Spleen (tissue), 11 donors: ENCODE measurements at regions not wholly inside any gene's neighbourhood (a gene's known extent, or its start where the extent isn't known, plus 50 kb on each side); places are given as distances from the start of the nearest gene placed in this dataset.

Source experiments
- DNase-seq: peaks from one replicate; pipeline ENCODE4 v3.0.0-alpha.2; 2020
- H3K27ac ChIP-seq, 8 donors: fragments of 200-600 bp; sonication (generic) in 7 of 8; 1 replicate in 4 of 8; 2 replicates in 4 of 8; pipeline versions ENCODE4 v1.5.0 to v1.8.0; 2016 to 2021; ENCODE audit warnings: inconsistent platforms in 4 of 8, mild to moderate bottlenecking in 4 of 8, moderate library complexity in 1 of 8
- H3K27me3 ChIP-seq, 7 donors: fragments of 200-600 bp; sonication (generic) in 6 of 7; replicated peaks in 1 of 7; 1 replicate in 4 of 7; 2 replicates in 3 of 7; pipeline versions ENCODE4 v1.5.0 to v1.8.0; 2016 to 2021; ENCODE audit warnings: inconsistent platforms in 3 of 7, mild to moderate bottlenecking in 1 of 7
- H3K36me3 ChIP-seq, 6 donors: fragments of 200-600 bp; sonication (generic) in 5 of 6; 1 replicate in 4 of 6; 2 replicates in 2 of 6; pipeline versions ENCODE4 v1.5.0 to v1.8.0; 2016 to 2021; ENCODE audit warnings: inconsistent platforms in 2 of 6
- H3K4me1 ChIP-seq, 6 donors: fragments of 200-600 bp; sonication (generic) in 5 of 6; 1 replicate in 3 of 6; 2 replicates in 3 of 6; pipeline versions ENCODE4 v1.5.0 to v1.8.0; 2016 to 2021; ENCODE audit warnings: inconsistent platforms in 3 of 6
- H3K4me3 ChIP-seq, 8 donors: fragments of 200-600 bp; sonication (generic) in 7 of 8; 1 replicate in 4 of 8; 2 replicates in 4 of 8; pipeline versions ENCODE4 v1.5.0 to v1.8.0; 2016 to 2021; ENCODE audit warnings: inconsistent platforms in 4 of 8, mild to moderate bottlenecking in 4 of 8, moderate library complexity in 2 of 8
- H3K9me3 ChIP-seq, 8 donors: fragments of 200-600 bp; sonication (generic) in 7 of 8; 1 replicate in 4 of 8; 2 replicates in 4 of 8; pipeline versions ENCODE4 v1.5.0 to v1.8.0; 2016 to 2021; ENCODE audit warnings: inconsistent platforms in 4 of 8
- CTCF ChIP-seq, 11 experiments: fragments of 200-600 bp in 7 of 11; fragments of 450-650 bp in 4 of 11; sonication (generic) in 4 of 11; IDR thresholded peaks in 8 of 11; conservative IDR thresholded peaks in 3 of 11; 1 replicate in 7 of 11; 2 replicates in 4 of 11; pipeline versions ENCODE4 v1.4.0 to v1.8.0; 2016 to 2021; ENCODE audit warnings: antibody characterized with exemption in 11 of 11, inconsistent platforms in 4 of 11, mild to moderate bottlenecking in 1 of 11
- POLR2A ChIP-seq, 3 donors: fragments of 450-650 bp; IDR thresholded peaks; one replicate each; pipeline ENCODE4 v1.5.1; 2017; ENCODE audit warnings: antibody characterized with exemption in 3 of 3, mild to moderate bottlenecking in 1 of 3
- POLR2AphosphoS5 ChIP-seq, 3 donors: sonication (generic); formaldehyde crosslinking; IDR thresholded peaks; one replicate each; pipeline ENCODE4 v1.5.1; 2017; ENCODE audit warnings: antibody characterized with exemption in 3 of 3
- WGBS, 5 donors: extraction: QIAGEN DNeasy Blood & Tissue Kit in 3 of 5; methylation state at CpG; one replicate each; pipeline versions ENCODE4 v1.1.5 to v1.1.7; 2013 to 2018; 5-methylcytosine and 5-hydroxymethylcytosine counted together
- intact Hi-C: fragments of 100-400 bp; cut with DNase I; formaldehyde crosslinking; loops from one replicate; pipeline ENCODE4 v1.15.0; 2023; ENCODE audit warnings: low total_unique reads
- donor health status: healthy with polysubstance abuse.
- donor health status: DM: no; HTN: no; CAD: no; lungs with moderate emphysema.
- donor health status: DM: no; HTN: no; CAD: no.
- donor health status: Bipolar disorder and iron deficiency.
- donor health status: healthy.
- donor health status: DM: no; HTN: no; CAD: no.
- donor health status: DM: yes; HTN: yes; CAD: no.

- TF ChIP-seq POLR2AphosphoS5 (IDR thresholded peaks at IDR 0.05) (no peak), POLR2A (IDR thresholded peaks at IDR 0.05) (no peak), CTCF (IDR thresholded peaks at IDR 0.05 in 8 of 11, conservative IDR thresholded peaks at IDR 0.05 in 3 of 11) (no peak)
- H3K4me1 ChIP-seq = no peaks in the 10 kb centered on the region
- no peaks in the 10 kb centered on the region for H3K9me3 ChIP-seq
- H3K27me3 ChIP-seq = no peaks in the 10 kb centered on the region
- no peaks in the 10 kb centered on the region for H3K36me3 ChIP-seq
- DNase-seq = no peak
- intact Hi-C loops = no loop called here
- H3K27ac ChIP-seq = no peak overlapping the region
- WGBS, 5 donors = 83 to 86% (median 86%) methylated on average over 4 of the region's 4 CpGs
- no peak overlapping the region for H3K4me3 ChIP-seq
These were observed 138.2 kb upstream of the RORB start for GRCh38 chr9:74358959-74359358.

- DNase-seq = no peak
- WGBS, 5 donors = 76 to 93% (median 92%) methylated on average over 1 of the region's 1 CpG
- intact Hi-C loops = no loop called here
- Histone ChIP-seq H3K27me3 (no peaks in the 10 kb centered on the region), H3K36me3 (no peaks in the 10 kb centered on the region), H3K4me3 (no peak overlapping the region), H3K27ac (no peak overlapping the region), H3K4me1 (no peaks in the 10 kb centered on the region), H3K9me3 (no peaks in the 10 kb centered on the region)
- TF ChIP-seq CTCF (IDR thresholded peaks at IDR 0.05 in 8 of 11, conservative IDR thresholded peaks at IDR 0.05 in 3 of 11) (no peak), POLR2AphosphoS5 (IDR thresholded peaks at IDR 0.05) (no peak), POLR2A (IDR thresholded peaks at IDR 0.05) (no peak)
These were observed 135.6 kb upstream of the RORB start for GRCh38 chr9:74361508-74361907.

GRCh38 chr9:74362423-74362822 lies 134.7 kb upstream of the RORB start:
- H3K4me3 ChIP-seq = no peak overlapping the region
- no peak for DNase-seq
- intact Hi-C loops = no loop called here
- no peaks in the 10 kb centered on the region for H3K9me3 ChIP-seq
- H3K4me1 ChIP-seq = no peaks in the 10 kb centered on the region
- H3K36me3 ChIP-seq = no peaks in the 10 kb centered on the region
- TF ChIP-seq CTCF (IDR thresholded peaks at IDR 0.05 in 8 of 11, conservative IDR thresholded peaks at IDR 0.05 in 3 of 11) (no peak), POLR2A (IDR thresholded peaks at IDR 0.05) (no peak), POLR2AphosphoS5 (IDR thresholded peaks at IDR 0.05) (no peak)
- WGBS, 5 donors = 70 to 80% (median 77%) methylated on average over 3 of the region's 3 CpGs
- H3K27ac ChIP-seq = no peak overlapping the region
- no peaks in the 10 kb centered on the region for H3K27me3 ChIP-seq

GRCh38 chr9:74366111-74366510 lies 131.0 kb upstream of the RORB start:
- no peaks in the 10 kb centered on the region for H3K27me3 ChIP-seq
- no peaks in the 10 kb centered on the region for H3K4me1 ChIP-seq
- no peak overlapping the region for H3K4me3 ChIP-seq
- no peaks in the 10 kb centered on the region for H3K9me3 ChIP-seq
- H3K36me3 ChIP-seq = no peaks in the 10 kb centered on the region
- no peak for DNase-seq
- intact Hi-C loops = no loop called here
- WGBS, 5 donors = 69 to 87% (median 78%) methylated on average over 3 of the region's 3 CpGs
- TF ChIP-seq POLR2A (IDR thresholded peaks at IDR 0.05) (no peak), POLR2AphosphoS5 (IDR thresholded peaks at IDR 0.05) (no peak), CTCF (IDR thresholded peaks at IDR 0.05 in 8 of 11, conservative IDR thresholded peaks at IDR 0.05 in 3 of 11) (no peak)
- no peak overlapping the region for H3K27ac ChIP-seq
